OCI-M2 (cell line): ENCODE measurements at regions not wholly inside any gene's neighbourhood (a gene's known extent, or its start where the extent isn't known, plus 50 kb on each side); places are given as distances from the start of the nearest gene placed in this dataset.
"Not testable (repeated sequence)": the region's sequence is repeated elsewhere in the genome, so short reads cannot be mapped to it uniquely, and the experiment has no call there.

Source experiments
- DNase-seq: peaks from one replicate; lab custom pipeline; 2025; ENCODE audit not compliant: unreplicated experiment; lab: John Stamatoyannopoulos, UW

DNA sequence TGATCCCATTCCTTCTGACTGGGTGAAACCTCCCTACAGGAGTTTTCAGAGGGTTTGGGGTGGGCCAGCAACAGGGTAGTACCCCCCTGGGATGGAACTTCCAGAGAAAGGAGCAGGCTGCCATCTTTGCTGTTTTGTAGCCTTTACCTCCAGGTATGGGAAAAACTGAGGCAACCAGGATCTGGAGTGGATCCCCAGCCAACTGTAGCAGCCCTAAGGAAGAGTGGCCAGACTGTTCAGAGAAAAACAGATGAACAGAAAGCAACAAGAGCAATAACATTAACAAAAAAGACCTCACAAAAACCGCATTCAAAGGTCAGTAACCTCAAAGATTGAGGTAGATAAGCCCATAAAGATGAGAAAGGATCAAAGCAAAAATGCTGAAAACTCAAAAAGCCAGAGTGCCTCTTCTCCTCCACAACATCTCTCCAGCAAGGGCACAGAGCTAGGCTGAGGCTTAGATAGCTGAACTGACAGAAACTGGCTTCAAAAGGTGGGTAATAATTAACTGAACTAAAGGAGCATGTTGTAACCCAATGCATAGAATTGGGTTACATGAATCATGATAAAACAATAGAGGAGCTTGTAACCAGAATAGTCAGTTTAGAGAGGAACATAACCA, 1288.6 kb upstream of the CNTN5 start:
- DNase-seq: no peak

GRCh38 chr11:97738751-97739150, 1282.0 kb upstream of the CNTN5 start:
- no peak for DNase-seq

DNA sequence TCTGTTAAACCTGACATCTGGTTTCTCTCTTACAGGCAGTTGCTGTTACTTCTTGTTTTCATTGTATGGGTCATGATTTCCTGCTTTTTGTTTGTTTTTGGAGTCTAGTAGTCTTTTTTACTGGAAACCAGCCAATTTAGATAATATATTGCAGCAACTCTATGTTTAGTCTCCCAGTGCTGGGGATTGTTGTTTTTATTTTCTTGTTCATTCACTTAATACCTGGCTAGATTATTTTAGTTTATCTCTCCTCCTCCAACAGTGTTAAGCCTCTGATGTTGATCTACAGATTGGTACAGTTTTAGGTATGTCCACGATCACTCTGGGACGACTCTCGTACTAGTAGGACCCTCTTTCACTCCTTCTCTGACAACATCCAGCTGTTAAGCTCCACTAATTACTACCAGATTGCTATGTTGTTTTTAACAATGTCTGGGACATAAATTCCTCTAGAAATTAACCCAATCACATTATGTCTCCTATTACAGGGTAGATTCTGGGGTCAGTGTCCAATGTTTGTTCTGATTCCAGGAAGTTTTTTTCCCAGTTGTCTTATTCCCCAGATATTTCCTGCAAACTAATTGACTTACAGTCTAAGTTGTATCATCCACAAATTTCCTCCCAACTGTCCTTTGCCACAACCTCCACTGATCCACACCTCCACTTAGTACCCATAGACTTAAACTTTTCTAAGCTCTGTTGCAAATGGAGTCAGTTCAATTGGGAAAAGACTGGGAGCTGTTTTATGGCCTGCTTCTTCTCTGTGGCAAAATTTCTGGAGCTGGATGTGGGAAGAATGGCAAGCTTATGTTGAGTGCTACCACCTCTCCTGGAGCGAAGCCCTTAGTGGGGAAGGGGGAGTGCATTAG, 1280.6 kb upstream of the CNTN5 start:
- no peak for DNase-seq

DNA sequence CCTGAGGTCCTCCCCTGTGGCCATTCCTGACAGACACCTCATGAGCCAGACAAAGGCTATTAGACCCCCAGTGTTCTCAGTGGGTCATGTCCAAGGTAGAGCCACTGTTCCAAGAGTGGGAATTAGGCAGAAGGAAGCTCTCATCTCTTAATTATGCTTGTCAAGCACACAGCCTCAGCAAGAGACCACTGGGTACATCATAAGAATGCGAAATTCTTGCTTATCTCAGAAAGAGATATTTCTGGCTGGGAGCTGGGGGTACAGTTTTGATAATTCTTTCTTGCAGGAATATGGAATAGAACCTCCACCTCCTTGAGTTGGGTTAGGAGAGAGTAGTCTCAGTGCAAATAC, 1280.0 kb upstream of the CNTN5 start:
- no peak for DNase-seq

DNA sequence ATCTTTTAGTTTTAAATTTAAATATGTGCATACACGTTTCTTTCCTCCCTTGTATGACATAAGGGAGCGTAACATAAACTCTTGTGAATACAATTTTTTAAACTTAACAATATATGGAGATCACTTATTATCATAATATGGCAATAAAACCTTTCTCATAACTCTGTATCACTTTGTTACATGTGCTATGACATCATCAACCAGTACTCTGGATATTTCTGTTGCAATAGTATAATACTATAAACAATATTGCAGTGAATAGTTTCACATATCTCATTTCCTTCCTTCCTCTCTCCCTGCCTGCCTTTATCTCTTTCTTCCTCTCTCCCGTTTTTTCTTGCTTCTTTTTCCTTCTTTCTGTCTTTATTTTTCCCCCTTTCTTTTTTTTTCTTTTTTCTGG, 1278.0 kb upstream of the CNTN5 start:
- no peak for DNase-seq

DNA sequence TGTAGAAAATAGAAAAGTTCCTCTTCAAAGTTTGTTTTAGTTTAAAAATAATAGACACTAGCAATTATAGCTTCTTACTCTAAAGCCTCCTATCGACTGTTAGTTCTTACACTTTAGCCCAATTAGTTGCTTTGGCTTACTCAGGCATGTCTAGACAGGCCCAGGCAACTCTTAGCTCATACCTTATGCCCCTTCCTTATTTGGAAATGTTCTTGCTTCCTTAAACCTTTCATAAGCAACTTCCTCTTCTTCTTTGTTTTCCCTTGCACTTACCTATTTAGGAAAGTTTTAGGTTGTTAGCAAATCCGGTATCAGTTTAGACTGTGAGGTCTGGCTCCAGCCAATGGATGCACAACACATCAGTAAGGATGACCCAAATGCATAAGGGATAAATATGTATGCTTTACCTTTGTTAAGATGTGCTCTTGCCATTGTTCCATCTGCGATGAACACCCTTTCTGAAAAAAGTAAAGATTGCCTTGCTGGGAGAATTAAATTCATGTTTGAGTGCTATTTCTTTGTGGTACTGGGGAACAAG, 1277.5 kb upstream of the CNTN5 start:
- no peak for DNase-seq

GRCh38 chr11:97745515-97746050, 1275.2 kb upstream of the CNTN5 start:
- no peak for DNase-seq

- no peak for DNase-seq
These were observed 1273.9 kb upstream of the CNTN5 start for GRCh38 chr11:97746818-97747217.

- DNase-seq: no peak
These were observed 1269.3 kb upstream of the CNTN5 start for GRCh38 chr11:97751405-97751804.

DNA sequence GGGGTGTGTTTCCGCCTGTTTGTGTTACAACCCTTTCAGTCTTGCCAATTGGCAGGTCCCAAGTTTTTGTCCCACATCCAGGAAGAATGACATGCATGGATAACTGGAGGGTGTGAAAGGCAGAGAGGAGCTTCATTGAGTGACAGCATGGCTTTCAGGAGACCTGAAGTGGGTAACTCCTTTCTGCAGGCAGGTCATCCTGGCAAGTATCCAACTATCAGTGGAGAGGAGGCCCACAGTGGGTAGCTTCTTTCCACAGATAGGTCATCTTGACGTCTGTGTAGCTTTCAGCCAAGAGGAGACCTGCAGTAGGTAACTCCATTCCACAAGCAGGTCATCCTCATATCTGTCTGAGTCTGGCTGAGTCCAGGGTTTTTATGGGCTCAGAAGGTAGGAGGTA, 1268.8 kb upstream of the CNTN5 start:
- no peak for DNase-seq

DNA sequence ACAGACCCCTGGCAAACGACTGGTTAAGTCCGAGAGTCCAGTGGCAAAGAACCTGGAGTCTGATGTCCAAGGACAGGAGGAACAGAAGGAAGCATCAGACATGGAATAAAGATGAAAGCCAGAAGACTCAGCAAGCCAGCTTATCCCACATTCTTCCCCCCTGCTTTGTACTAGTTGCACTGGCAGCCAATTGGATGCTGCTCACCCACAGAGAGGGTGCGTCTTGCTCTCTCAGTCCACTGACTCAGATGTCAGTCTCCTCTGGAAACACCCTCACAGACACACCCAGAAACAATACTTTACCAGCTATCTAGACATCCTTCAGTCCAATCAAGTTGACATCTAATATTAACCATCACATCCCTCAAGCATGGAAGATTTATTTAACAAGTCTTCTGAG, 1265.8 kb upstream of the CNTN5 start:
- no peak for DNase-seq

- DNase-seq: no peak
These were observed 1264.0 kb upstream of the CNTN5 start for GRCh38 chr11:97756571-97757335.

- no peak for DNase-seq
These were observed 1259.6 kb upstream of the CNTN5 start for GRCh38 chr11:97761175-97761574.

DNA sequence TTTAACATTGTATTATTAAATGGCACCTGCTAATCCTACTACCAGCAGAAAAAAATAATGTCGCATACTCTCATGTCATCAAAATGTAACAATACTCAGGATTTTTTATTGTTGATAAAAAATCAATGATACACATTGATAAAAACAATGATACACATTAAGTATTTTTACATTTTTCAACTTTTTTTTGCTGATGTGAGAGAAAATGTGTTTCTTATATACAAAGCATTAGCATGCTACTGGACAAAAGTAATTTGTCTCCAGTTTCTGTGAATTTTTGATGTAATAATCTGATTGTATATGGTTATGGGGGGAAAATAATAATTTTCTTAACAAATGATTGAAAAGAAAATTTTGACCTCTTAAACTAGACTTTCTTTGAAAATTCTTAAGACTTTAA, 1256.6 kb upstream of the CNTN5 start:
- no peak for DNase-seq

- DNase-seq: no peak
These were observed 1256.1 kb upstream of the CNTN5 start for GRCh38 chr11:97764605-97765004.

- no peak for DNase-seq
These were observed 1250.2 kb upstream of the CNTN5 start for GRCh38 chr11:97770570-97770969.

DNA sequence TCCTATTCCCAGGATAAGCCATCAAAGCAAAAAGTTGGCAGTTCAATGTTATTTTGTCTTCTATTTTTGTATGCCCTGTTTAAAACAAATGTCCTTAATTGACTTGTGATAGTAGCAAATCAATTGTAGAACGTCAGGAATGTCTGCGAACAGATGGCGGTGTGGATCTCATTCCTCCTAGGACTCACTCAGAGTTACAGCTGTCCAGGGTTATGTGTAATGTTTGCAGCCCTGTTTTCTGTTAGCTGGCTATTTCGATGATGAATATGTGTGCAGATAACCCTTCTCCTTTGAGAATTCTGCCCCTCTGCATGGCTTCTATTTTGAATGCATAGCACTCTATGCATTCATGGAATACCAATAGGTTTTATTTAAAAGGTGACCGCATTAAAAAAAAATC, 1248.0 kb upstream of the CNTN5 start:
- DNase-seq: no peak

- not testable (repeated sequence) for DNase-seq
These were observed 1236.4 kb upstream of the CNTN5 start for GRCh38 chr11:97784388-97784787.

DNA sequence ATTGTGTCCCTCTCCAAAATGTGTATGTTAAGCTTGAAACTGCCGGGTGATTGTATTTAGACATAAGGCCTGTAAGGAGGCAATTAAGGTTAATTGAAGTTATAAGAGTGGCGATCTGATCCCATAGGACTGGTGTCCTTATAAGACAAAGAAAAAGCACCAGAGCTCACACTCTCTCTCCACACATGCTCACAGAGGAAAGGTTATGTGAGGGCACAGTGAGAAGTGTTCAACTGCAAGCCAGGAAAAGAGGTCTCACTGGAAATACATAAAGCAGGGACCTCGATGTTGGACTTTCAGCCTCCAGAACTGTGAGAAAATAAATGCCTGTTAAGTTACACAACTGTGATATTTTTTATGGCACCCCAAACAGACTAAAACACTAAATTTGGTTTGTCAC, 1233.8 kb upstream of the CNTN5 start:
- DNase-seq: no peak

- no peak for DNase-seq
These were observed 1225.9 kb upstream of the CNTN5 start for GRCh38 chr11:97794876-97795275.

DNA sequence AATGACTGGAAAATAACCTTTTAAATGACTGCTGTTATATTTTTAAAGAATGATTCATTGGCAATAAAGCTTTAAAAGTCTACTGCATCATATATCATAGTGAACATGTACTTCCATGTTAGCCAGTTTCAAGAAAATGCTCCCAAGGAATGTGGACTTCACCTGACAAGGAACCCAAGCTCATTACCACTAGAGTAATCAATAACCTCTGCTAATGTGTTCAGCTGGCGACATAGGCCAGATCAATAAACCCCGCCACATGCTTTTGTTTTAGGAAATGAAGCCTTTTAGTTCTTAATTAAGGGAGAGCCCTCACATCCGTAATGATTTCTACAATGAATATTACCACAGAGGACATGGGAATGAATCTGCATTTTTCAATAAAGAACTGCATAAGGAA, 1219.9 kb upstream of the CNTN5 start:
- DNase-seq: no peak
